Prostate gland (tissue), 2 donors: ENCODE measurements at regions not wholly inside any gene's neighbourhood (a gene's known extent, or its start where the extent isn't known, plus 50 kb on each side); places are given as distances from the start of the nearest gene placed in this dataset.

ENCODE experiments used
- DNase-seq: peaks from one replicate; pipeline ENCODE4 v3.0.0-alpha.2; 2019; ENCODE audit warnings: low spot score
- H3K27ac ChIP-seq, 2 donors: fragments of 200-600 bp; sonication (generic); 2 replicates each; pipeline ENCODE4 v1.5.1; 2017 to 2019
- H3K27me3 ChIP-seq: fragments of 200-600 bp; sonication (generic); replicated peaks from 2 replicates; pipeline ENCODE4 v1.5.1; 2019; ENCODE audit not compliant: insufficient read depth
- H3K36me3 ChIP-seq, 2 donors: fragments of 200-600 bp; sonication (generic); 1 replicate in 1 of 2; 2 replicates in 1 of 2; pipeline versions ENCODE4 v1.5.1 to v1.8.1; 2017 to 2019
- H3K4me1 ChIP-seq: fragments of 200-600 bp; sonication (generic); replicated peaks from 2 replicates; pipeline ENCODE4 v1.5.1; 2019
- H3K4me3 ChIP-seq, 2 donors: fragments of 200-600 bp; sonication (generic); 2 replicates each; pipeline ENCODE4 v1.5.1; 2017 to 2019
- H3K9me3 ChIP-seq: fragments of 200-600 bp; sonication (generic); 2 replicates; pipeline ENCODE4 v1.5.1; 2017
- CTCF ChIP-seq, 4 experiments: fragments of 200-600 bp in 2 of 4; fragments of 450-650 bp in 2 of 4; sonication (generic) in 2 of 4; IDR thresholded peaks; 1 replicate in 3 of 4; 2 replicates in 1 of 4; pipeline ENCODE4 v1.5.1; 2016 to 2019; ENCODE audit warnings: antibody characterized with exemption in 4 of 4, mild to moderate bottlenecking in 2 of 4, moderate library complexity in 2 of 4
- POLR2A ChIP-seq: fragments of 450-650 bp; IDR thresholded peaks from one replicate; pipeline ENCODE4 v1.6.1; 2016; ENCODE audit warnings: antibody characterized with exemption, mild to moderate bottlenecking
- POLR2AphosphoS5 ChIP-seq: sonication (generic); formaldehyde crosslinking; IDR thresholded peaks from one replicate; pipeline ENCODE4 v1.6.1; 2017; ENCODE audit warnings: antibody characterized with exemption
- WGBS: methylation state at CpG from one replicate; pipeline ENCODE4 v1.1.5; 2018; 5-methylcytosine and 5-hydroxymethylcytosine counted together
- intact Hi-C: fragments of 100-400 bp; cut with DNase I; formaldehyde crosslinking; loops from one replicate; pipeline ENCODE4 v1.14.2; 2022

DNA sequence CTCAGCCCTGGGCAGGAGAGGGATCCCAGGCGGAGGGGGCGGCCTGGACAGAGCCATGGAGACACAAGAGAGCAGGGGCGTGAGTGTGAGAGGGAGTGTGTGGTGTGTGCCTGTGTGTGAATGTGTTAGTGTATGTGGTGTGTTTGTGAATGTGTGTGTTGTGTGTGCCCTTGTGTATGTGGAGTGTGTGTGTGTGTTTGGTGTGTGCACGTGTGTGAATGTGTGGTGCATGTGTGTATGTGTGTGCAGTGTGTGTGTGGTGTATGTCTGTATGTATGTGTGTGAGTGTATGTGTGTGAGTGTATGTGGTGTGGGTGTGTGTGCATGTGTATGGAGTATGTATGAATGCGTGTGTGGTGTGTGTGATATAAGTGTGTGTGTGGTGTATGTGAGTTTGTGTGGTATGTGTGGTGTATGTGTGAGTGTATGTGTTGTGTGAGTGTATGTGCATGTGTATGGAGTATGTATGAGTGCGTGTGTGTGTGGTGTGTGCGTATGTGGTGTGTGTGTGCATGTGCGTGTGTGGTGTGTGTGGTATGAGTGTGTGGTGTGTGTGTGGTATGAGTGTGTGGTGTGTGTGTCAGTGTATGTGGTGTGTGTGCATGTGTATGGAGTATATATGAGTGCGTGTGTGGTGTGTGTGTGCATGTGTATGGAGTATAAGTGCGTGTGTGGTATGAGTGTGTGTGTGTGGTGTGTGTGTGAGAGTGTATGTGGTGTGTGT, 175.2 kb upstream of the AFDN start:
- H3K9me3 ChIP-seq, result no peaks in the 10 kb centered on the region
- no peak for DNase-seq
- intact Hi-C loops, result no loop called here

DNA sequence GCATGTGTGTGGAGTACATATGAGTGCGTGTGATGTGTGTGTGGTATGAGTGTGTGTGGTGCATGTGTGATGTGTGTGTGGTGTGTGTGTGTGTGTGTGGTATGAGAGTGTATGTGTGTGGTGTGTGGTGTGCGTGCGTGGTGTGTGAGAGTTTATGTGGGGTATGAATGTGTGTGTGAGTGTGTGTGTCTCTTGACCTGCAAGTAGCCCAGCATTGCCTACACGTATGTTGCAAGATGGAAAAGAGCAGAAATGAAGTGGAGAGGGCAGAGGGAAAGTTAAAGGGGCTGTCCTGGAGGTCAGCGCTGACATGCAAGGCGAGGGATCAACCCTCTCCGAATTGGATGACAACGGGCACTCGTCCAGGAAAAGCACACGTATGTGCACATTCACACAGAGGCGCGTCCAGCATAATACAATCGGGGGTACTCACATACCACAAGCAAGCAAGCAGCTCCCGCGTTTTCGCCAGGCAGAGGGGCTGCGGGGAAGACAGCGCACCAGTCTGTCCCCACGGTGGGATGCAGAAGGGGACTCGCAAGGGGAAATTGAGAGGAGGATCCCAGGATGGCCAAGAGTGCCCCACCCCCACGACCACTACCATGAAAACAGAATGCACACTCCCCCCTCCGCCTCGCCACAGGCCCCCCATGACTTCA, 174.5 kb upstream of the AFDN start:
- DNase-seq, result no peak
- H3K27ac ChIP-seq, result no peak overlapping the region

More for the DNA sequence above, 175.2 kb upstream of the AFDN start:
- whole genome bisulfite sequencing, result 77% methylated on average over 10 of the region's 10 CpGs
- Histone ChIP-seq H3K36me3 (no peaks in the 10 kb centered on the region), H3K27me3 (no peaks in the 10 kb centered on the region), H3K4me3 (no peak overlapping the region), H3K4me1 (no peaks in the 10 kb centered on the region), H3K27ac (no peak overlapping the region)
- TF ChIP-seq CTCF (IDR thresholded peaks at IDR 0.05), result no peak
- TF ChIP-seq POLR2AphosphoS5, result no peak

DNA sequence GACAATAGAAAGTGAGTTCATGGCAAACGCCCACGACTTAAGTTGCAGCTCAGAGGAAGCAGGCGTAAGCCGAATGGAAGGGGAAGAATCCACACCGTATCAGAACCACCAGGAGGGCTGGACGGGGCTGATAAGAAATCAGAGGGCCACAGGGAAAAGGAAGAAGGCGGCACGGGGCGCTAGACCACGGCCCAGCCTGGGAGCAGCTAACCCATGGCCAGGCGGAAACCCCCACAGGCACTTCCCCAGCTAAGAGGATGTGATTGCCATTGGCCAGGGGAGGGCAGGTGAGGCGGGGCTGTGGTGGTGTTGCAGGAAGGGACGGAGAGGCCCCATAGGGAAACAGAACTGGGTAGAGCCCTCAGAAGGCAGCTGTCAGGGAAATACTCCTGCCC, 174.0 kb upstream of the AFDN start:
- DNase-seq, result no peak
- Histone ChIP-seq H3K27ac (no peak overlapping the region), H3K36me3 (no peaks in the 10 kb centered on the region), H3K4me1 (no peaks in the 10 kb centered on the region), H3K4me3 (no peak overlapping the region), H3K27me3 (no peaks in the 10 kb centered on the region), H3K9me3 (no peaks in the 10 kb centered on the region)
- intact Hi-C loops, result no loop called here
- TF ChIP-seq CTCF (IDR thresholded peaks at IDR 0.05) (no peak), POLR2A (no peak), POLR2AphosphoS5 (no peak)
- 68% methylated on average over 13 of the region's 13 CpGs for WGBS

More for the DNA sequence above, 174.5 kb upstream of the AFDN start:
- intact Hi-C loops, result no loop called here
- no peak overlapping the region for H3K4me3 ChIP-seq
- H3K36me3 ChIP-seq, result no peaks in the 10 kb centered on the region
- no peak for TF ChIP-seq POLR2AphosphoS5
- TF ChIP-seq POLR2A, result no peak
- TF ChIP-seq CTCF (IDR thresholded peaks at IDR 0.05), result no peak
- no peaks in the 10 kb centered on the region for H3K9me3 ChIP-seq
- WGBS, result 78% methylated on average over 23 of the region's 23 CpGs
- no peaks in the 10 kb centered on the region for H3K4me1 ChIP-seq
- H3K27me3 ChIP-seq, result no peaks in the 10 kb centered on the region

DNA sequence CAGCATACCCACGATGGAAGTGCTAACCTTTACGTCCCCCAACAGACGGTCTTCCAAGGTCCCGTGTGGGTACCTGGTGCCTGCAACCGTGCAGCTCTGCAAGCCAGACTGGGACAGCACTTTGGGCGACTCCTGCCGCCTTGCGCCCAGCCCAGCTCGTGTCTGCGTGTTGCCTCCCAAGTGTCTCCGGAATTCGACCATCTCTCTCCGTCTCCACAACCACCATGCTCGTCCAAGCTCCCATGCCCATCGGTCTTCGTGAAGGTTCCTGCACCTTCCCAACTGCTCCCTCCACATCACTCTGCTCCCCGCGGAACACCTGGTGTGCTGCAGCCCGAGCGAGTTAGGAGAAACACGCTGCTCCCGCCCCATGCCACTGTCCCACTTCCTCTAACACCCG, 173.2 kb upstream of the AFDN start:
- Histone ChIP-seq H3K9me3 (no peaks in the 10 kb centered on the region), H3K27ac (no peak overlapping the region), H3K4me3 (no peak overlapping the region), H3K36me3 (no peaks in the 10 kb centered on the region), H3K4me1 (no peaks in the 10 kb centered on the region), H3K27me3 (no peaks in the 10 kb centered on the region)
- no peak for TF ChIP-seq POLR2AphosphoS5
- TF ChIP-seq CTCF (IDR thresholded peaks at IDR 0.05), result no peak
- TF ChIP-seq POLR2A, result no peak
- intact Hi-C loops, result no loop called here
- no peak for DNase-seq
- WGBS, result 95% methylated on average over 23 of the region's 23 CpGs

GRCh38 chr6:167654389-167654788, 172.3 kb upstream of the AFDN start:
- Histone ChIP-seq H3K9me3 (no peaks in the 10 kb centered on the region), H3K27ac (no peak overlapping the region), H3K4me1 (no peaks in the 10 kb centered on the region), H3K36me3 (no peaks in the 10 kb centered on the region), H3K4me3 (no peak overlapping the region), H3K27me3 (no peaks in the 10 kb centered on the region)
- no peak for DNase-seq
- 93% methylated on average over 4 of the region's 4 CpGs for WGBS
- TF ChIP-seq CTCF (IDR thresholded peaks at IDR 0.05), result no peak
- no peak for TF ChIP-seq POLR2A
- no peak for TF ChIP-seq POLR2AphosphoS5
- intact Hi-C loops, result no loop called here
